SK-N-SH (cell line): ENCODE measurements at regions not wholly inside any gene's neighbourhood (a gene's known extent, or its start where the extent isn't known, plus 50 kb on each side); places are given as distances from the start of the nearest gene placed in this dataset.

Source experiments
- CTCF ChIA-PET: fragments of 300-600, 350-600 bp; formaldehyde crosslinking; extraction: SDS; loops from one replicate; lab custom pipeline; 2021; lab: Yijun Ruan, JAX
- POLR2A ChIA-PET: fragments of 350-600 bp; sonication (Branson Sonifier 250); formaldehyde crosslinking; extraction: SDS; loops from one replicate; lab custom pipeline; 2020; ENCODE audit warnings: antibody characterized with exemption, inconsistent platforms; lab: Yijun Ruan, JAX
- DNase-seq: peaks from one replicate; pipeline ENCODE4 v3.0.0; 2012
- H2AFZ ChIP-seq: fragments of 200-600 bp; sonication (generic); 2 replicates; pipeline ENCODE4 v1.8.1; 2016; ENCODE audit warnings: antibody characterized with exemption, mild to moderate bottlenecking, low read depth
- H3F3A ChIP-seq: fragments of 200-600 bp; sonication (generic); replicated peaks from 2 replicates; pipeline ENCODE3; 2016; ENCODE audit warnings: antibody characterized with exemption, mild to moderate bottlenecking; ENCODE audit not compliant: insufficient read depth
- H3K27ac ChIP-seq, 2 experiments: fragments of 200-500 bp in 1 of 2; fragments of 200-600 bp in 1 of 2; sonication (Bioruptor generic) in 1 of 2; sonication (generic), shearing (Covaris generic) in 1 of 2; 2 replicates each; pipeline versions ENCODE4 v1.5.1 to v1.6.1; 2014 to 2016; ENCODE audit warnings: low read depth in 2 of 2, inconsistent platforms in 1 of 2, low read length in 1 of 2, mild to moderate bottlenecking in 1 of 2, mixed read lengths in 1 of 2
- H3K27me3 ChIP-seq: fragments of 200-600 bp; sonication (generic), shearing (Covaris generic); 2 replicates; pipeline ENCODE4 v1.6.1; 2016; ENCODE audit warnings: mixed run types; ENCODE audit not compliant: insufficient read depth
- H3K36me3 ChIP-seq, 2 experiments: fragments of 200-500 bp in 1 of 2; fragments of 200-600 bp in 1 of 2; sonication (Bioruptor generic) in 1 of 2; sonication (generic) in 1 of 2; replicated peaks in 1 of 2; 2 replicates each; pipeline versions ENCODE3 to v1.5.1; 2014 to 2016; ENCODE audit warnings: low read length in 1 of 2, mild to moderate bottlenecking in 1 of 2; ENCODE audit not compliant: insufficient read depth in 2 of 2, control insufficient read depth in 1 of 2
- H3K4me1 ChIP-seq, 2 experiments: fragments of 200-500 bp in 1 of 2; fragments of 200-600 bp in 1 of 2; sonication (Bioruptor generic) in 1 of 2; sonication (generic), shearing (Covaris generic) in 1 of 2; 2 replicates each; pipeline versions ENCODE4 v1.5.1 to v1.6.1; 2014 to 2016; ENCODE audit warnings: low read depth in 1 of 2, low read length in 1 of 2, mixed run types in 1 of 2; ENCODE audit not compliant: insufficient read depth in 2 of 2, control insufficient read depth in 1 of 2
- H3K4me2 ChIP-seq: fragments of 200-600 bp; sonication (generic), shearing (Covaris generic); 2 replicates; pipeline ENCODE4 v1.6.1; 2017; ENCODE audit warnings: mixed run types
- H3K4me3 ChIP-seq, 2 experiments: fragments of 200-500 bp in 1 of 2; fragments of 200-600 bp in 1 of 2; sonication (Bioruptor generic) in 1 of 2; sonication (generic), shearing (Covaris generic) in 1 of 2; 2 replicates each; pipeline versions ENCODE4 v1.5.1 to v1.8.1; 2014 to 2016; ENCODE audit warnings: low read depth in 2 of 2, inconsistent platforms in 1 of 2, low read length in 1 of 2, mild to moderate bottlenecking in 1 of 2, mixed read lengths in 1 of 2, moderate library complexity in 1 of 2
- H3K79me2 ChIP-seq: fragments of 200-600 bp; sonication (generic); 2 replicates; pipeline ENCODE4 v1.8.1; 2017; ENCODE audit warnings: mild to moderate bottlenecking; ENCODE audit not compliant: insufficient read depth
- H3K9ac ChIP-seq: fragments of 200-600 bp; sonication (generic); 2 replicates; pipeline ENCODE4 v1.6.1; 2017; ENCODE audit warnings: mixed run types
- H3K9me2 ChIP-seq: fragments of 200-600 bp; sonication (generic); 2 replicates; pipeline ENCODE4 v1.6.1; 2017; ENCODE audit warnings: mixed run types
- H3K9me3 ChIP-seq: fragments of 200-600 bp; sonication (generic); 2 replicates; pipeline ENCODE4 v1.6.1; 2017; ENCODE audit warnings: mixed run types, mild to moderate bottlenecking, moderate library complexity
- H4K20me1 ChIP-seq: fragments of 200-600 bp; sonication (generic); 2 replicates; pipeline ENCODE4 v1.6.1; 2017; ENCODE audit warnings: mild to moderate bottlenecking, mixed run types; ENCODE audit not compliant: insufficient read depth
- FOXJ3 ChIP-seq: sonication (generic); formaldehyde crosslinking; IDR thresholded peaks from 2 replicates; pipeline ENCODE4 v1.5.1; 2020; ENCODE audit warnings: mild to moderate bottlenecking, missing genetic modification reagents
- GATA2 ChIP-seq: sonication (generic); formaldehyde crosslinking; IDR thresholded peaks from 2 replicates; pipeline ENCODE4 v1.5.0; 2020; ENCODE audit warnings: mild to moderate bottlenecking, missing genetic modification reagents
- JUND ChIP-seq: IDR thresholded peaks from 2 replicates; pipeline ENCODE4 v1.4.0; 2012
- MXI1 ChIP-seq: IDR thresholded peaks from 2 replicates; pipeline ENCODE4 v1.6.1; 2012; ENCODE audit warnings: mild to moderate bottlenecking, low read depth, low read length, improper control_type of control experiment
- NFIC ChIP-seq: IDR thresholded peaks from 2 replicates; pipeline ENCODE4 v1.4.0; 2012; ENCODE audit warnings: borderline replicate concordance
- RFX5 ChIP-seq: IDR thresholded peaks from 2 replicates; pipeline ENCODE4 v1.6.1; 2012; ENCODE audit warnings: mild to moderate bottlenecking, improper control_type of control experiment, low read length
- RXRA ChIP-seq: IDR thresholded peaks from 2 replicates; pipeline ENCODE4 v1.4.0; 2012; ENCODE audit warnings: low read depth, mild to moderate bottlenecking, borderline replicate concordance
- USF2 ChIP-seq: fragments of 150-350 bp; IDR thresholded peaks from 2 replicates; pipeline ENCODE4 v1.6.1; 2017; ENCODE audit warnings: antibody characterized with exemption, low read length, low read depth, borderline replicate concordance
- WGBS: methylation state at CpG from one replicate; pipeline ENCODE4 v1.1.6; 2017; ENCODE audit warnings: low lambda C conversion rate; 5-methylcytosine and 5-hydroxymethylcytosine counted together
- TF ChIP-seq, protein P1 (sequence below): IDR thresholded peaks from 2 replicates; pipeline ENCODE4 v1.4.0; 2012; ENCODE audit warnings: low read depth, borderline replicate concordance
- TF ChIP-seq, protein P2 (sequence below): IDR thresholded peaks from 2 replicates; pipeline ENCODE4; 2012

DNA sequence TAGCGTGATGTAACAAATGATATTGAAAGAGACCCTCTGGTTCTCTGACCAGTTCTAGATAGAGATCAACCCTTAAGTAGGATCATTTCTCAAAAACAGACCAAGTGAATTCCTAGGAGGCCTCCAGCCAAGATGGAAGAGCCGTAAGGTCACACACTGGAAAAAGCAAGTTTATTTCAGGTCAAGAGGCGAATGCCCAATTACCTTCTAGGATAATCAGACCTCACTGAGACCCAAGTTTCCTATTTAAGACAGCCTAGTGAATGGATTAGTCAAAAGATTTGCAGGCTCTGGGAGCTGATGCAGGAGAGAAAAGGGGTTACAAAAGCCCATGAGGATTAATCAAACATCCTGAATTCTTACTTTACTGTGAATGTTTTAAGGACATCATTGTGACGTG, 486.1 kb upstream of the NRP1 start (continued):
- TF ChIP-seq, protein P1, sequence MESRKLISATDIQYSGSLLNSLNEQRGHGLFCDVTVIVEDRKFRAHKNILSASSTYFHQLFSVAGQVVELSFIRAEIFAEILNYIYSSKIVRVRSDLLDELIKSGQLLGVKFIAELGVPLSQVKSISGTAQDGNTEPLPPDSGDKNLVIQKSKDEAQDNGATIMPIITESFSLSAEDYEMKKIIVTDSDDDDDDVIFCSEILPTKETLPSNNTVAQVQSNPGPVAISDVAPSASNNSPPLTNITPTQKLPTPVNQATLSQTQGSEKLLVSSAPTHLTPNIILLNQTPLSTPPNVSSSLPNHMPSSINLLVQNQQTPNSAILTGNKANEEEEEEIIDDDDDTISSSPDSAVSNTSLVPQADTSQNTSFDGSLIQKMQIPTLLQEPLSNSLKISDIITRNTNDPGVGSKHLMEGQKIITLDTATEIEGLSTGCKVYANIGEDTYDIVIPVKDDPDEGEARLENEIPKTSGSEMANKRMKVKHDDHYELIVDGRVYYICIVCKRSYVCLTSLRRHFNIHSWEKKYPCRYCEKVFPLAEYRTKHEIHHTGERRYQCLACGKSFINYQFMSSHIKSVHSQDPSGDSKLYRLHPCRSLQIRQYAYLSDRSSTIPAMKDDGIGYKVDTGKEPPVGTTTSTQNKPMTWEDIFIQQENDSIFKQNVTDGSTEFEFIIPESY = no peak
- TF ChIP-seq GATA2 (CRISPR knock-in tag) (no peak), MXI1 (no peak), NFIC (no peak)

- Histone ChIP-seq H3K36me3 (no peaks in the 10 kb centered on the region), H3K9me2 (no peaks in the 10 kb centered on the region), H3K27me3 (no peaks in the 10 kb centered on the region)
- TF ChIP-seq RXRA (no peak), USF2 (no peak), GATA2 (CRISPR knock-in tag) (no peak), FOXJ3 (CRISPR knock-in tag) (no peak), RFX5 (no peak), JUND (no peak)
- TF ChIP-seq, protein P2, sequence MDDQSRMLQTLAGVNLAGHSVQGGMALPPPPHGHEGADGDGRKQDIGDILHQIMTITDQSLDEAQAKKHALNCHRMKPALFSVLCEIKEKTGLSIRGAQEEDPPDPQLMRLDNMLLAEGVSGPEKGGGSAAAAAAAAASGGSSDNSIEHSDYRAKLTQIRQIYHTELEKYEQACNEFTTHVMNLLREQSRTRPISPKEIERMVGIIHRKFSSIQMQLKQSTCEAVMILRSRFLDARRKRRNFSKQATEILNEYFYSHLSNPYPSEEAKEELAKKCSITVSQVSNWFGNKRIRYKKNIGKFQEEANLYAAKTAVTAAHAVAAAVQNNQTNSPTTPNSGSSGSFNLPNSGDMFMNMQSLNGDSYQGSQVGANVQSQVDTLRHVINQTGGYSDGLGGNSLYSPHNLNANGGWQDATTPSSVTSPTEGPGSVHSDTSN = no peak
- TF ChIP-seq, protein P1 = no peak
- TF ChIP-seq, all 33 proteins: peak for 0
- no peak for DNase-seq
- Histone ChIP-seq H3K27ac (no peak overlapping the region), H2AFZ (no peak overlapping the region), H3K9me3 (no peaks in the 10 kb centered on the region), H3K4me1 (no peaks in the 10 kb centered on the region), H3K9ac (no peak overlapping the region), H3K79me2 (no peaks in the 10 kb centered on the region), H3K4me2 (no peak overlapping the region), H3F3A (no peaks in the 10 kb centered on the region), H3K4me3 (no peak overlapping the region), H4K20me1 (no peaks in the 10 kb centered on the region)
- ChIA-PET CTCF (no interaction called here), POLR2A (no interaction called here)
- 61% methylated on average over 1 of the region's 1 CpG for WGBS
These were observed 484.7 kb upstream of the NRP1 start for GRCh38 chr10:33819206-33819605.
